ENCODE measurements at regions not wholly inside any gene's neighbourhood (a gene's known extent, or its start where the extent isn't known, plus 50 kb on each side); places are given as distances from the start of the nearest gene placed in this dataset.

GRCh38 chr2:82172483-82172882 is 1867.9 kb upstream of the LRRTM1 start:
- Histone ChIP-seq H3K4me3 (no peak overlapping the region), H3K36me3 (ENCODE audit: low read depth) (no peaks in the 10 kb centered on the region), H2AFZ (no peak overlapping the region), H3K4me2 (ENCODE audit: unreplicated experiment) (no peak overlapping the region), H3K9me2 (ENCODE audit: insufficient read depth) (no peaks in the 10 kb centered on the region), H3K79me2 (ENCODE audit: insufficient read depth) (no peaks in the 10 kb centered on the region), H3K9ac (no peak overlapping the region), H3F3A (ENCODE audit: insufficient read depth) (no peaks in the 10 kb centered on the region), H3K9me3 (ENCODE audit: low read depth) (peaks cover 4% of the 10 kb centered on the region), H4K20me1 (ENCODE audit: insufficient read depth) (no peaks in the 10 kb centered on the region), H3K27ac (no peak overlapping the region), H3K27me3 (replicated peaks; ENCODE audit: insufficient read depth) (no peaks in the 10 kb centered on the region), H3K4me1 (ENCODE audit: insufficient read depth) (no peaks in the 10 kb centered on the region)
- 3% methylated on average over 2 of the region's 2 CpGs for WGBS, 2 experiments (ENCODE audit: low coverage in 1 of 2, low lambda C conversion rate in 2 of 2, missing lambda C conversion rate in 2 of 2)
- TF ChIP-seq EZH2phosphoT487 (IDR thresholded peaks at IDR 0.05; ENCODE audit: insufficient read depth, low read depth) (no peak), EZH2 (IDR thresholded peaks at IDR 0.05; ENCODE audit: insufficient read depth, poor library complexity, severe bottlenecking) (no peak)
- in situ Hi-C loops (cut with MboI), result no loop called here
- no peak for DNase-seq

GRCh38 chr2:82169379-82169778 is 1864.8 kb upstream of the LRRTM1 start:
- H4K20me1 ChIP-seq (ENCODE audit: insufficient read depth), result no peaks in the 10 kb centered on the region
- in situ Hi-C loops (cut with MboI), result no loop called here
- TF ChIP-seq EZH2 (IDR thresholded peaks at IDR 0.05; ENCODE audit: insufficient read depth, poor library complexity, severe bottlenecking), result no peak
- TF ChIP-seq EZH2phosphoT487 (IDR thresholded peaks at IDR 0.05; ENCODE audit: insufficient read depth, low read depth), result no peak

GRCh38 chr2:82165377-82165776 is 1860.8 kb upstream of the LRRTM1 start:
- no peak overlapping the region for H3K4me2 ChIP-seq (ENCODE audit: unreplicated experiment)
- H3K4me1 ChIP-seq (ENCODE audit: insufficient read depth), result no peaks in the 10 kb centered on the region
- no peaks in the 10 kb centered on the region for H4K20me1 ChIP-seq (ENCODE audit: insufficient read depth)
- no peak overlapping the region for H3K9ac ChIP-seq
- TF ChIP-seq EZH2 (IDR thresholded peaks at IDR 0.05; ENCODE audit: insufficient read depth, poor library complexity, severe bottlenecking), result no peak
- TF ChIP-seq EZH2phosphoT487 (IDR thresholded peaks at IDR 0.05; ENCODE audit: insufficient read depth, low read depth), result no peak
- no peaks in the 10 kb centered on the region for H3K9me2 ChIP-seq (ENCODE audit: insufficient read depth)
- no peaks in the 10 kb centered on the region for H3K27me3 ChIP-seq (replicated peaks; ENCODE audit: insufficient read depth)
- H2AFZ ChIP-seq, result no peak overlapping the region
- no peak overlapping the region for H3K4me3 ChIP-seq
- no peaks in the 10 kb centered on the region for H3K36me3 ChIP-seq (ENCODE audit: low read depth)
- H3F3A ChIP-seq (ENCODE audit: insufficient read depth), result no peaks in the 10 kb centered on the region
- DNase-seq, result no peak
- no peaks in the 10 kb centered on the region for H3K9me3 ChIP-seq (ENCODE audit: low read depth)
- no peaks in the 10 kb centered on the region for H3K79me2 ChIP-seq (ENCODE audit: insufficient read depth)
- in situ Hi-C loops (cut with MboI), result no loop called here
- H3K27ac ChIP-seq, result no peak overlapping the region

More at GRCh38 chr2:82169379-82169778, 1864.8 kb upstream of the LRRTM1 start:
- Histone ChIP-seq H2AFZ (no peak overlapping the region), H3K4me2 (ENCODE audit: unreplicated experiment) (no peak overlapping the region), H3K9ac (no peak overlapping the region), H3K27ac (no peak overlapping the region), H3K36me3 (ENCODE audit: low read depth) (no peaks in the 10 kb centered on the region), H3K4me1 (ENCODE audit: insufficient read depth) (no peaks in the 10 kb centered on the region), H3K9me2 (ENCODE audit: insufficient read depth) (no peaks in the 10 kb centered on the region), H3K4me3 (no peak overlapping the region), H3K27me3 (replicated peaks; ENCODE audit: insufficient read depth) (no peaks in the 10 kb centered on the region), H3K79me2 (ENCODE audit: insufficient read depth) (no peaks in the 10 kb centered on the region), H3F3A (ENCODE audit: insufficient read depth) (no peaks in the 10 kb centered on the region), H3K9me3 (ENCODE audit: low read depth) (no peaks in the 10 kb centered on the region)
- WGBS, 2 experiments (ENCODE audit: low coverage in 1 of 2, low lambda C conversion rate in 2 of 2, missing lambda C conversion rate in 2 of 2), result 16 to 19% methylated on average over 4 of the region's 4 CpGs
- no peak for DNase-seq

GRCh38 chr2:82158150-82158549 is 1853.6 kb upstream of the LRRTM1 start:
- H4K20me1 ChIP-seq (ENCODE audit: insufficient read depth), result no peaks in the 10 kb centered on the region
- WGBS, 2 experiments (ENCODE audit: low coverage in 1 of 2, low lambda C conversion rate in 2 of 2, missing lambda C conversion rate in 2 of 2), result 16 to 17% methylated on average over 2 of the region's 2 CpGs
- no peak for TF ChIP-seq EZH2 (IDR thresholded peaks at IDR 0.05; ENCODE audit: insufficient read depth, poor library complexity, severe bottlenecking)
- TF ChIP-seq EZH2phosphoT487 (IDR thresholded peaks at IDR 0.05; ENCODE audit: insufficient read depth, low read depth), result no peak
- no peaks in the 10 kb centered on the region for H3K9me3 ChIP-seq (ENCODE audit: low read depth)
- no peak overlapping the region for H3K27ac ChIP-seq
- H3K9ac ChIP-seq, result no peak overlapping the region
- H3K36me3 ChIP-seq (ENCODE audit: low read depth), result no peaks in the 10 kb centered on the region
- no peaks in the 10 kb centered on the region for H3K9me2 ChIP-seq (ENCODE audit: insufficient read depth)
- DNase-seq, result no peak
- no peaks in the 10 kb centered on the region for H3K27me3 ChIP-seq (replicated peaks; ENCODE audit: insufficient read depth)
- H3K79me2 ChIP-seq (ENCODE audit: insufficient read depth), result no peaks in the 10 kb centered on the region
- no peak overlapping the region for H2AFZ ChIP-seq
- H3K4me1 ChIP-seq (ENCODE audit: insufficient read depth), result no peaks in the 10 kb centered on the region
- in situ Hi-C loops (cut with MboI), result no loop called here
- H3K4me3 ChIP-seq, result no peak overlapping the region
- H3K4me2 ChIP-seq (ENCODE audit: unreplicated experiment), result no peak overlapping the region
- H3F3A ChIP-seq (ENCODE audit: insufficient read depth), result no peaks in the 10 kb centered on the region

- in situ Hi-C loops (cut with MboI), result no loop called here
Observed at GRCh38 chr2:82155469-82155868, 1850.9 kb upstream of the LRRTM1 start.

More at GRCh38 chr2:82155469-82155868, 1850.9 kb upstream of the LRRTM1 start:
- Histone ChIP-seq H3K27ac (no peak overlapping the region), H3K4me1 (ENCODE audit: insufficient read depth) (no peaks in the 10 kb centered on the region), H3K79me2 (ENCODE audit: insufficient read depth) (no peaks in the 10 kb centered on the region), H3K27me3 (replicated peaks; ENCODE audit: insufficient read depth) (no peaks in the 10 kb centered on the region), H3K9me3 (ENCODE audit: low read depth) (no peaks in the 10 kb centered on the region), H3K9me2 (ENCODE audit: insufficient read depth) (no peaks in the 10 kb centered on the region), H3K9ac (no peak overlapping the region), H2AFZ (no peak overlapping the region), H3K4me3 (no peak overlapping the region), H4K20me1 (ENCODE audit: insufficient read depth) (no peaks in the 10 kb centered on the region), H3K36me3 (ENCODE audit: low read depth) (no peaks in the 10 kb centered on the region), H3K4me2 (ENCODE audit: unreplicated experiment) (no peak overlapping the region), H3F3A (ENCODE audit: insufficient read depth) (no peaks in the 10 kb centered on the region)
- 50 to 63% methylated on average over 4 of the region's 4 CpGs for WGBS, 2 experiments (ENCODE audit: low coverage in 1 of 2, low lambda C conversion rate in 2 of 2, missing lambda C conversion rate in 2 of 2)
- no peak for DNase-seq
- TF ChIP-seq EZH2phosphoT487 (IDR thresholded peaks at IDR 0.05; ENCODE audit: insufficient read depth, low read depth), result no peak
- no peak for TF ChIP-seq EZH2 (IDR thresholded peaks at IDR 0.05; ENCODE audit: insufficient read depth, poor library complexity, severe bottlenecking)

All from GM23248 (cell line).